ENCODE measurements at regions not wholly inside any gene's neighbourhood (a gene's known extent, or its start where the extent isn't known, plus 50 kb on each side); places are given as distances from the start of the nearest gene placed in this dataset.

GRCh38 chr5:165224366-165225045, 1719.1 kb downstream of the MAT2B start:
- no peaks in the 10 kb centered on the region for H4K20me1 ChIP-seq (ENCODE audit: insufficient read depth, low read length)
- no peaks in the 10 kb centered on the region for H3K4me1 ChIP-seq (ENCODE audit: control insufficient read depth in 1 of 2, insufficient read depth in 2 of 2, low read length in 2 of 2)
- Mint-ChIP-seq H3K27ac (no peak overlapping the region), H3K4me1 (peaks cover 6% of the 10 kb centered on the region), H3K9me3 (peaks cover 0 to 9% (median 7%) of the 10 kb centered on the region in 7 donors), H3K27me3 (ENCODE audit: low read depth in 3 of 3) (no peaks in the 10 kb centered on the region), H3K36me3 (no peaks in the 10 kb centered on the region), H3K4me3 (no peak overlapping the region)
- no peaks in the 10 kb centered on the region for H3K79me2 ChIP-seq (ENCODE audit: insufficient read depth, low read length)
- no peak overlapping the region for H2AFZ ChIP-seq (ENCODE audit: insufficient read depth, low read depth, low read length, poor library complexity, severe bottlenecking)
- no peak overlapping the region for H3K9ac ChIP-seq (ENCODE audit: insufficient read depth, low read length, poor library complexity, severe bottlenecking)
- H3K4me3 ChIP-seq (replicated peaks in 1 of 3; ENCODE audit: low read depth in 2 of 3, low read length in 3 of 3): no peak overlapping the region
- H3K27ac ChIP-seq (ENCODE audit: low read depth in 1 of 2, low read length in 2 of 2): no peak overlapping the region
- no peak overlapping the region for H3K4me2 ChIP-seq (replicated peaks; ENCODE audit: extremely low read depth, low read length, poor library complexity, severe bottlenecking)
- no peak for TF ChIP-seq CTCF (IDR thresholded peaks at IDR 0.05)
- 94% methylated on average over 2 of the region's 3 CpGs for WGBS (ENCODE audit: insufficient coverage)
- peaks cover 0 to 3% of the 10 kb centered on the region in 2 donors for H3K9me3 ChIP-seq (replicated peaks in 1 of 2; ENCODE audit: control insufficient read depth in 1 of 2, insufficient read depth in 1 of 2, low read length in 2 of 2)
- no peaks in the 10 kb centered on the region for H3K27me3 ChIP-seq (ENCODE audit: control insufficient read depth in 2 of 2, insufficient read depth in 2 of 2, low read length in 2 of 2)
- intact Hi-C loops (cut with micrococcal nuclease): no loop called here
- DNase-seq: no peak
- H3K36me3 ChIP-seq (replicated peaks in 1 of 2; ENCODE audit: control insufficient read depth in 1 of 2, insufficient read depth in 2 of 2, low read length in 2 of 2): no peaks in the 10 kb centered on the region

GRCh38 chr5:165227515-165227914, 1722.1 kb downstream of the MAT2B start:
- Histone ChIP-seq H2AFZ (ENCODE audit: insufficient read depth, low read depth, low read length, poor library complexity, severe bottlenecking) (no peak overlapping the region), H3K9ac (ENCODE audit: insufficient read depth, low read length, poor library complexity, severe bottlenecking) (no peak overlapping the region), H3K27ac (ENCODE audit: low read depth in 1 of 2, low read length in 2 of 2) (no peak overlapping the region), H3K4me1 (ENCODE audit: control insufficient read depth in 1 of 2, insufficient read depth in 2 of 2, low read length in 2 of 2) (no peaks in the 10 kb centered on the region), H3K36me3 (replicated peaks in 1 of 2; ENCODE audit: control insufficient read depth in 1 of 2, insufficient read depth in 2 of 2, low read length in 2 of 2) (no peaks in the 10 kb centered on the region), H3K27me3 (ENCODE audit: control insufficient read depth in 2 of 2, insufficient read depth in 2 of 2, low read length in 2 of 2) (no peaks in the 10 kb centered on the region), H3K79me2 (ENCODE audit: insufficient read depth, low read length) (no peaks in the 10 kb centered on the region), H3K9me3 (replicated peaks in 1 of 2; ENCODE audit: control insufficient read depth in 1 of 2, insufficient read depth in 1 of 2, low read length in 2 of 2) (peaks cover 0 to 3% of the 10 kb centered on the region in 2 donors), H3K4me3 (replicated peaks in 1 of 3; ENCODE audit: low read depth in 2 of 3, low read length in 3 of 3) (no peak overlapping the region), H3K4me2 (replicated peaks; ENCODE audit: extremely low read depth, low read length, poor library complexity, severe bottlenecking) (no peak overlapping the region), H4K20me1 (ENCODE audit: insufficient read depth, low read length) (no peaks in the 10 kb centered on the region)
- DNase-seq: no peak
- H3K27me3 Mint-ChIP-seq (ENCODE audit: low read depth in 3 of 3): no peaks in the 10 kb centered on the region
- H3K36me3 Mint-ChIP-seq: no peaks in the 10 kb centered on the region
- peaks cover 11% of the 10 kb centered on the region for H3K4me1 Mint-ChIP-seq
- peaks cover 0 to 4% (median 1%) of the 10 kb centered on the region in 7 donors for H3K9me3 Mint-ChIP-seq
- no peak overlapping the region for H3K4me3 Mint-ChIP-seq
- H3K27ac Mint-ChIP-seq: no peak overlapping the region
- intact Hi-C loops (cut with micrococcal nuclease): no loop called here
- WGBS (ENCODE audit: insufficient coverage): 100% methylated on average over 1 of the region's 3 CpGs
- no peak for TF ChIP-seq CTCF (IDR thresholded peaks at IDR 0.05)

Data from CD14-positive monocyte (primary cell).